Transverse colon (tissue), 3 donors: ENCODE measurements at regions not wholly inside any gene's neighbourhood (a gene's known extent, or its start where the extent isn't known, plus 50 kb on each side); places are given as distances from the start of the nearest gene placed in this dataset.

ENCODE experiments used
- CTCF ChIP-seq, 5 experiments: fragments of 200-600 bp in 3 of 5; fragments of 450-650 bp in 2 of 5; sonication (generic) in 3 of 5; IDR thresholded peaks; 1 replicate in 2 of 5; 2 replicates in 3 of 5; pipeline ENCODE4 v1.5.1; 2016 to 2017; ENCODE audit warnings: antibody characterized with exemption in 5 of 5, inconsistent platforms in 3 of 5, mild to moderate bottlenecking in 2 of 5, moderate library complexity in 1 of 5
- POLR2A ChIP-seq: fragments of 450-650 bp; IDR thresholded peaks from one replicate; pipeline ENCODE4 v1.6.1; 2016; ENCODE audit warnings: antibody characterized with exemption, mild to moderate bottlenecking, moderate library complexity

DNA sequence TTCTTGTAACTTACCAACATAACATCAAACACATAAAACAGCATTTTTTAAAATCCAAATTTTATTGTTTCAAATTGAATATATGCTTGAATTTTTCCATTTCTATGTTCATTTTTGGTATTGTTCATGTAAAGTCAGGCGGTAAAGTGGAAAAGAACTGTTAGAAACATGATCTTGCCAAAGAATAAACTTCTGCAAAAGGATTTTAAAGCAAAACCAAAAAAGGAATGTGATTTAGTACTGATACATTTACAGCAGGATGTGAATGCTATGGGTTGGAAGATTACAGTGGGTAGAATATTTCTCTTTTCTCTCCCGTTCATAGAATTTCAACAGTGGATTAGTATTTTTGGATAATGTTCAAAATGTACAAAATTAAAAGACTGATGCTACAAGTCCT lies 277.2 kb upstream of the MPDZ start:
- TF ChIP-seq CTCF (IDR thresholded peaks at IDR 0.05) (no peak), POLR2A (no peak)
